DOHH2 (cell line): ENCODE measurements at regions not wholly inside any gene's neighbourhood (a gene's known extent, or its start where the extent isn't known, plus 50 kb on each side); places are given as distances from the start of the nearest gene placed in this dataset.

Experiments used
- H3F3A ChIP-seq: fragments of 200-600 bp; sonication (generic), shearing (Covaris generic); 2 replicates; pipeline ENCODE4 v1.6.0; 2016; ENCODE audit warnings: antibody characterized with exemption, mild to moderate bottlenecking; ENCODE audit not compliant: control insufficient read depth, insufficient read depth
- H3K27ac ChIP-seq: fragments of 200-600 bp; sonication (generic); 2 replicates; pipeline ENCODE4 v1.5.1; 2014; ENCODE audit warnings: low read depth, mild to moderate bottlenecking, low read length, moderate library complexity
- H3K27me3 ChIP-seq: fragments of 200-600 bp; sonication (generic); 2 replicates; pipeline ENCODE4 v1.6.1; 2014; ENCODE audit warnings: mild to moderate bottlenecking, low read length, mixed read lengths; ENCODE audit not compliant: control insufficient read depth
- H3K36me3 ChIP-seq: fragments of 200-600 bp; sonication (generic); 2 replicates; pipeline ENCODE4 v1.6.1; 2014; ENCODE audit warnings: mild to moderate bottlenecking, low read length, moderate library complexity, mixed read lengths; ENCODE audit not compliant: control insufficient read depth
- H3K4me1 ChIP-seq: fragments of 200-600 bp; sonication (generic); 2 replicates; pipeline ENCODE4 v1.6.1; 2014; ENCODE audit warnings: mild to moderate bottlenecking, low read length, mixed read lengths; ENCODE audit not compliant: control insufficient read depth
- H3K4me2 ChIP-seq: fragments of 200-600 bp; sonication (generic); 2 replicates; pipeline ENCODE4 v1.6.0; 2014; ENCODE audit warnings: mild to moderate bottlenecking, low read length, moderate library complexity
- H3K4me3 ChIP-seq: fragments of 200-600 bp; sonication (generic); 2 replicates; pipeline ENCODE4 v1.5.1; 2014; ENCODE audit warnings: mild to moderate bottlenecking, low read length, mixed read lengths
- H3K79me2 ChIP-seq: fragments of 200-600 bp; sonication (generic); 2 replicates; pipeline ENCODE4 v1.6.1; 2014; ENCODE audit warnings: mild to moderate bottlenecking, low read length, mixed read lengths; ENCODE audit not compliant: control insufficient read depth
- H3K9me2 ChIP-seq: fragments of 200-600 bp; sonication (generic); replicated peaks from 2 replicates; pipeline ENCODE4 v1.6.1; 2014; ENCODE audit warnings: mild to moderate bottlenecking, low read length, mixed read lengths; ENCODE audit not compliant: control insufficient read depth
- H3K9me3 ChIP-seq: fragments of 200-600 bp; sonication (generic); 2 replicates; pipeline ENCODE4 v1.6.1; 2014; ENCODE audit warnings: antibody characterized with exemption, low read length, mixed read lengths; ENCODE audit not compliant: control insufficient read depth, insufficient read depth
- H4K20me1 ChIP-seq: fragments of 200-600 bp; sonication (generic); 2 replicates; pipeline ENCODE4 v1.6.0; 2014; ENCODE audit warnings: low read depth, mild to moderate bottlenecking, antibody characterized with exemption, low read length, moderate library complexity; ENCODE audit not compliant: control insufficient read depth, insufficient read depth
- EZH2phosphoT487 ChIP-seq: fragments of 200-600 bp; sonication (generic); IDR thresholded peaks from 2 replicates; pipeline ENCODE4 v1.6.1; 2017; ENCODE audit warnings: borderline replicate concordance, mild to moderate bottlenecking, antibody characterized with exemption, low read length, moderate library complexity, mixed read lengths
- TF ChIP-seq, protein P1 (sequence below): fragments of 200-600 bp; sonication (generic); IDR thresholded peaks from one replicate; pipeline ENCODE4 v1.5.1; 2014; ENCODE audit warnings: antibody characterized with exemption, mild to moderate bottlenecking, low read depth, low read length; ENCODE audit not compliant: poor library complexity, severe bottlenecking

DNA sequence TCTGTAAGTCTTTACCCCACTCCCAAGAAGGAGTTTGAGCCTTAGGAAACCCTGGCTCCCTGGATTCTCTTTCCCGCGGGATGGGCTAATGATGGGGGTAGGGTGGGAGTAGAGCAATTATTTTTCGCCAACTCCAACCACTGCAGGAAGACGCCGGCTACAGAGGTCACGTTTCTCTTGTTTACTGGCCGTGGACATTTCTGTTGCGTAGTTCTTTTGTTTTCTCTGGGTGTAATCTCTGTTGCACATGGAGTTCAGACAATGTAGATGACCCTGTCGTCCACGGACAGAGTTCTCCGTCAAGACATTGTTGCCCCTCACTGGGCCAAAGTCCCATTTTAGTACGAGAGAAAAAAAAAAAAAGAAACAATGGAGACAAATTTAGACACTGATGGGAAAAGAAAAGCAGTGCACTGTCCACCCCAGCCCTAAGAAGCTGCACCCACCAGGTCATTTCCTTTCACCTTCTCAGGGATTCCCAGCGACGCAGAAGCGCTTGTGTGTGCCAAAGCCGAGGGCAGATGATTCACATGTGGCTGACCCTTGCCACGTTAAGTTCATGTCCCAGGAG is 133.9 kb upstream of the ARGLU1 start:
- H4K20me1 ChIP-seq = no peaks in the 10 kb centered on the region
- H3K9me3 ChIP-seq = no peaks in the 10 kb centered on the region
- no peaks in the 10 kb centered on the region for H3K79me2 ChIP-seq
- TF ChIP-seq EZH2phosphoT487 = no peak
- TF ChIP-seq, protein P1, sequence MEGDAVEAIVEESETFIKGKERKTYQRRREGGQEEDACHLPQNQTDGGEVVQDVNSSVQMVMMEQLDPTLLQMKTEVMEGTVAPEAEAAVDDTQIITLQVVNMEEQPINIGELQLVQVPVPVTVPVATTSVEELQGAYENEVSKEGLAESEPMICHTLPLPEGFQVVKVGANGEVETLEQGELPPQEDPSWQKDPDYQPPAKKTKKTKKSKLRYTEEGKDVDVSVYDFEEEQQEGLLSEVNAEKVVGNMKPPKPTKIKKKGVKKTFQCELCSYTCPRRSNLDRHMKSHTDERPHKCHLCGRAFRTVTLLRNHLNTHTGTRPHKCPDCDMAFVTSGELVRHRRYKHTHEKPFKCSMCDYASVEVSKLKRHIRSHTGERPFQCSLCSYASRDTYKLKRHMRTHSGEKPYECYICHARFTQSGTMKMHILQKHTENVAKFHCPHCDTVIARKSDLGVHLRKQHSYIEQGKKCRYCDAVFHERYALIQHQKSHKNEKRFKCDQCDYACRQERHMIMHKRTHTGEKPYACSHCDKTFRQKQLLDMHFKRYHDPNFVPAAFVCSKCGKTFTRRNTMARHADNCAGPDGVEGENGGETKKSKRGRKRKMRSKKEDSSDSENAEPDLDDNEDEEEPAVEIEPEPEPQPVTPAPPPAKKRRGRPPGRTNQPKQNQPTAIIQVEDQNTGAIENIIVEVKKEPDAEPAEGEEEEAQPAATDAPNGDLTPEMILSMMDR = no peak
- no peaks in the 10 kb centered on the region for H3K4me1 ChIP-seq
- no peaks in the 10 kb centered on the region for H3K36me3 ChIP-seq
- H3K27ac ChIP-seq = no peak overlapping the region
- H3K27me3 ChIP-seq = no peaks in the 10 kb centered on the region
- H3K4me2 ChIP-seq = no peak overlapping the region
- H3F3A ChIP-seq = no peaks in the 10 kb centered on the region
- no peak overlapping the region for H3K4me3 ChIP-seq
- H3K9me2 ChIP-seq = no peaks in the 10 kb centered on the region

DNA sequence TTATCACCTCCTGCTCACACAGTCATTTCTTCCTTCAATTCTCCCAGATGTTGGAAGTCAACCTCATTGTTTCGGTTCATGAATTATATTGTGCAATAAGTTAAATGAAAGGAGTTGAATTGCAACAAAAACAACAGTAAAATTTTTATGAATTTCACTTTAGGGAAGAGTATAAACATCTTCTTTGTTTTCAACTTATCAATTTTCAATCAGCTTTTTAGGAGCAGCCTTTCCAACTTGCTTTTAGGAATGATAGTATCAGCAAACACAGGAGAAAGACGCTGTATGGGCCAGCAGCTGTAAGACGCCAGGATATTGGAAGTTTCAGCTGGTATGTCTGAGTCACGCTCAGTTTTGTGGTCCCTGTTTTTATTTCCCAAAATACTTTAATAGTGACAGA is 132.5 kb upstream of the ARGLU1 start:
- Histone ChIP-seq H3K9me3 (no peaks in the 10 kb centered on the region), H3K27ac (no peak overlapping the region), H3K36me3 (no peaks in the 10 kb centered on the region), H4K20me1 (no peaks in the 10 kb centered on the region), H3K27me3 (no peaks in the 10 kb centered on the region), H3K79me2 (no peaks in the 10 kb centered on the region), H3K9me2 (no peaks in the 10 kb centered on the region), H3F3A (no peaks in the 10 kb centered on the region), H3K4me2 (no peak overlapping the region), H3K4me3 (no peak overlapping the region), H3K4me1 (no peaks in the 10 kb centered on the region)
- TF ChIP-seq EZH2phosphoT487 = no peak
- TF ChIP-seq, protein P1 = no peak

DNA sequence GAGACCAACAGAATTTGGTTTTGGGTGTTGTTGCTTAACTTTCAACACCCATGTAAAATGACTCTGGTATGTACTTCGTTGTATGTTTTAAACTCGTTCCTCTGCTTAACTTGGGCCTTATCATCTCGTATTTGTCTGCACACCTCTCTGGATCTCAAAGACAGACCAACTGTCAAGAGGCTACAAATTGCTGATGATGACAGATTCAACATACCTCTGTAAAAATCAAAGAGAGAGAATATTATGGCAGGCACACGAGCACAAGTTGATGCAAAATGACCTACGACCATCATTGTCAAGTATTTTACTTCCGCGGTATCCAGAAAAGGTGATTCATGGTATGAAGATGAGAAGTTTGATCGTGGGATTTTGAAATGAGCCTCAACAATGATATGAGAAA is 132.1 kb upstream of the ARGLU1 start:
- Histone ChIP-seq H3K9me2 (no peaks in the 10 kb centered on the region), H4K20me1 (no peaks in the 10 kb centered on the region), H3K4me1 (no peaks in the 10 kb centered on the region), H3K9me3 (no peaks in the 10 kb centered on the region), H3F3A (no peaks in the 10 kb centered on the region), H3K36me3 (no peaks in the 10 kb centered on the region), H3K79me2 (no peaks in the 10 kb centered on the region), H3K4me2 (no peak overlapping the region), H3K4me3 (no peak overlapping the region), H3K27ac (no peak overlapping the region), H3K27me3 (no peaks in the 10 kb centered on the region)
- no peak for TF ChIP-seq EZH2phosphoT487
- TF ChIP-seq, protein P1 = no peak
